H1 (cell line): ENCODE measurements at regions not wholly inside any gene's neighbourhood (a gene's known extent, or its start where the extent isn't known, plus 50 kb on each side); places are given as distances from the start of the nearest gene placed in this dataset.

Experiments used
- CTCF ChIA-PET: fragments of 300-600 bp; sonication (Branson Sonifier 250); formaldehyde crosslinking; loops from one replicate; lab custom pipeline; 2021; ENCODE audit not compliant: partially characterized antibody; lab: Charles Lee
- POLR2A ChIA-PET: fragments of 300-600 bp; sonication (Branson Sonifier 250); formaldehyde crosslinking; loops from one replicate; lab custom pipeline; 2021; ENCODE audit warnings: inconsistent platforms; ENCODE audit not compliant: partially characterized antibody; lab: Charles Lee
- DNase-seq, 2 experiments: peaks; one replicate each; pipeline versions ENCODE4 v3.0.0 to v3.0.0-alpha.2; 2010 to 2022; ENCODE audit warnings: low spot score in 2 of 2, low read depth in 1 of 2, mixed read lengths in 1 of 2
- FAIRE-seq: peaks from 2 replicates; lab custom pipeline; 2011; peaks lifted over from hg19 to GRCh38; lab: Jason Lieb, UNC
- H2AFZ ChIP-seq: 2 replicates; pipeline ENCODE4 v1.8.1; 2012; ENCODE audit warnings: low read length, inconsistent platforms
- H2AK5ac ChIP-seq: 2 replicates; pipeline ENCODE4 v1.6.1; 2013; ENCODE audit warnings: low read depth, low read length
- H2BK120ac ChIP-seq: replicated peaks from 2 replicates; pipeline ENCODE3; 2013; ENCODE audit warnings: low read depth, low read length, inconsistent platforms
- H2BK12ac ChIP-seq: 2 replicates; pipeline ENCODE4 v1.6.1; 2013; ENCODE audit warnings: low read depth, low read length
- H2BK15ac ChIP-seq: 2 replicates; pipeline ENCODE4 v1.6.1; 2013; ENCODE audit warnings: low read length
- H2BK20ac ChIP-seq: 2 replicates; pipeline ENCODE4 v1.6.1; 2013; ENCODE audit warnings: low read length
- H2BK5ac ChIP-seq: 2 replicates; pipeline ENCODE4 v1.6.1; 2013; ENCODE audit warnings: low read depth, low read length
- H3K14ac ChIP-seq: 2 replicates; pipeline ENCODE4 v1.6.1; 2013; ENCODE audit warnings: inconsistent platforms; ENCODE audit not compliant: insufficient read length
- H3K18ac ChIP-seq: 2 replicates; pipeline ENCODE4 v1.6.1; 2013; ENCODE audit warnings: low read length; ENCODE audit errors: extremely low read depth
- H3K23ac ChIP-seq: 2 replicates; pipeline ENCODE4 v1.6.1; 2013; ENCODE audit warnings: inconsistent platforms; ENCODE audit not compliant: insufficient read length
- H3K23me2 ChIP-seq: 2 replicates; pipeline ENCODE4 v1.6.1; 2013; ENCODE audit warnings: low read depth, low read length
- H3K27ac ChIP-seq: 2 replicates; pipeline ENCODE4 v1.6.1; 2011; ENCODE audit warnings: low read depth, low read length, inconsistent platforms
- H3K27me3 ChIP-seq, 4 experiments: replicated peaks in 1 of 4; 1 replicate in 1 of 4; 2 replicates in 3 of 4; pipeline versions ENCODE4 v1.6.1 to v1.8.1; 2011 to 2013; ENCODE audit warnings: low read length in 3 of 4, mild to moderate bottlenecking in 3 of 4, inconsistent platforms in 2 of 4, mixed read lengths in 2 of 4, moderate library complexity in 1 of 4; ENCODE audit not compliant: control insufficient read depth in 3 of 4, insufficient read depth in 3 of 4; ENCODE audit errors: extremely low read depth in 1 of 4
- H3K36me3 ChIP-seq, 4 experiments: 2 replicates each; pipeline versions ENCODE4 v1.6.1 to v1.8.1; 2011 to 2013; ENCODE audit warnings: mild to moderate bottlenecking in 4 of 4, low read length in 3 of 4, moderate library complexity in 2 of 4, control low read depth in 1 of 4, inconsistent platforms in 1 of 4; ENCODE audit not compliant: insufficient read depth in 4 of 4, control insufficient read depth in 2 of 4
- H3K4ac ChIP-seq: replicated peaks from 2 replicates; pipeline ENCODE3; 2013; ENCODE audit warnings: low read length, low read depth, mixed read lengths, inconsistent platforms; ENCODE audit not compliant: insufficient read length
- H3K4me1 ChIP-seq, 4 experiments: replicated peaks in 1 of 4; 1 replicate in 1 of 4; 2 replicates in 3 of 4; pipeline versions ENCODE4 v1.6.1 to v1.8.1; 2011 to 2013; ENCODE audit warnings: low read length in 3 of 4, inconsistent platforms in 2 of 4, mixed read lengths in 1 of 4; ENCODE audit not compliant: insufficient read depth in 4 of 4, control insufficient read depth in 3 of 4
- H3K4me2 ChIP-seq, 2 experiments: 2 replicates each; pipeline versions ENCODE4 v1.6.1 to v1.8.1; 2011 to 2013; ENCODE audit warnings: low read depth in 2 of 2, low read length in 2 of 2, control low read depth in 1 of 2, inconsistent platforms in 1 of 2, mild to moderate bottlenecking in 1 of 2; ENCODE audit not compliant: insufficient read depth in 1 of 2
- H3K4me3 ChIP-seq, 4 experiments: fragments of 200-600, 300-600 bp in 1 of 4; sonication (generic), shearing (Covaris generic), sonication (Bioruptor Twin) in 1 of 4; 2 replicates each; pipeline versions ENCODE4 v1.5.1 to v1.8.1; 2011 to 2016; ENCODE audit warnings: low read length in 4 of 4, low read depth in 3 of 4, control low read depth in 2 of 4, inconsistent platforms in 2 of 4, mild to moderate bottlenecking in 2 of 4, mixed read lengths in 1 of 4, moderate library complexity in 1 of 4; ENCODE audit not compliant: insufficient read depth in 2 of 4; ENCODE audit errors: extremely low read depth in 1 of 4
- H3K56ac ChIP-seq: replicated peaks from 2 replicates; pipeline ENCODE3; 2013; ENCODE audit warnings: low read depth, mild to moderate bottlenecking, mixed read lengths, low read length, inconsistent platforms; ENCODE audit not compliant: insufficient read length
- H3K79me1 ChIP-seq: 2 replicates; pipeline ENCODE4 v1.6.1; 2013; ENCODE audit warnings: low read depth, low read length, control low read depth
- H3K79me2 ChIP-seq, 2 experiments: 2 replicates each; pipeline versions ENCODE4 v1.6.1 to v1.8.1; 2012 to 2013; ENCODE audit warnings: low read length in 2 of 2, mild to moderate bottlenecking in 2 of 2, inconsistent platforms in 1 of 2; ENCODE audit not compliant: insufficient read depth in 2 of 2, control insufficient read depth in 1 of 2
- H3K9ac ChIP-seq, 4 experiments: replicated peaks in 1 of 4; 1 replicate in 1 of 4; 2 replicates in 3 of 4; pipeline versions ENCODE4 v1.6.1 to v1.8.1; 2011 to 2013; ENCODE audit warnings: low read depth in 3 of 4, low read length in 3 of 4, control low read depth in 2 of 4, mild to moderate bottlenecking in 2 of 4, moderate library complexity in 2 of 4, inconsistent platforms in 1 of 4; ENCODE audit errors: extremely low read depth in 1 of 4
- H3K9me3 ChIP-seq, 2 experiments: 2 replicates each; pipeline versions ENCODE4 v1.6.1 to v1.8.1; 2012 to 2013; ENCODE audit warnings: mild to moderate bottlenecking in 2 of 2, moderate library complexity in 2 of 2, control low read depth in 1 of 2, inconsistent platforms in 1 of 2, low read depth in 1 of 2, low read length in 1 of 2, mixed read lengths in 1 of 2; ENCODE audit not compliant: insufficient read depth in 2 of 2
- H4K20me1 ChIP-seq, 2 experiments: replicated peaks in 1 of 2; 2 replicates each; pipeline versions ENCODE3 to v1.8.1; 2011 to 2013; ENCODE audit warnings: inconsistent platforms in 2 of 2, low read length in 2 of 2, mild to moderate bottlenecking in 1 of 2; ENCODE audit not compliant: insufficient read depth in 2 of 2, control insufficient read depth in 1 of 2
- H4K5ac ChIP-seq: 2 replicates; pipeline ENCODE4 v1.6.1; 2013; ENCODE audit warnings: low read length, low read depth, mixed read lengths, inconsistent platforms; ENCODE audit not compliant: insufficient read length
- H4K8ac ChIP-seq: 2 replicates; pipeline ENCODE4 v1.8.0; 2013; ENCODE audit warnings: mild to moderate bottlenecking, moderate library complexity, low read length, inconsistent platforms; ENCODE audit not compliant: insufficient read depth; ENCODE audit errors: extremely low read depth
- H4K91ac ChIP-seq: replicated peaks from 2 replicates; pipeline ENCODE3; 2013; ENCODE audit warnings: low read length, mixed read lengths, inconsistent platforms; ENCODE audit not compliant: insufficient read length
- ATF3 ChIP-seq: IDR thresholded peaks from 2 replicates; pipeline ENCODE4 v1.6.1; 2011; ENCODE audit warnings: low read depth, mild to moderate bottlenecking, low read length; ENCODE audit not compliant: insufficient read depth
- BACH1 ChIP-seq: IDR thresholded peaks from 2 replicates; pipeline ENCODE4 v1.6.1; 2012; ENCODE audit warnings: low read length, improper control_type of control experiment
- CTCF ChIP-seq, 3 experiments: IDR thresholded peaks; 1 replicate in 2 of 3; 2 replicates in 1 of 3; pipeline versions ENCODE4 v1.5.1 to v1.6.1; 2011; ENCODE audit warnings: low read length in 3 of 3, mild to moderate bottlenecking in 3 of 3, inconsistent platforms in 2 of 3, low read depth in 1 of 3, moderate library complexity in 1 of 3; ENCODE audit not compliant: insufficient read depth in 1 of 3; ENCODE audit errors: control extremely low read depth in 1 of 3
- FOSL1 ChIP-seq: IDR thresholded peaks from 2 replicates; pipeline ENCODE4 v1.6.1; 2011; ENCODE audit warnings: mild to moderate bottlenecking, low read depth, low read length, moderate library complexity; ENCODE audit not compliant: insufficient read depth
- POLR2A ChIP-seq, 2 experiments: IDR thresholded peaks; 1 replicate in 1 of 2; 2 replicates in 1 of 2; pipeline ENCODE4 v1.6.1; 2011; ENCODE audit warnings: low read depth in 2 of 2, low read length in 2 of 2, mild to moderate bottlenecking in 2 of 2; ENCODE audit errors: control extremely low read depth in 1 of 2
- RNF2 ChIP-seq: fragments of 200-900, 300-1000 bp; sonication (generic); IDR thresholded peaks from 2 replicates; pipeline ENCODE4 v1.7.1; 2016; ENCODE audit warnings: borderline replicate concordance, low read depth, mild to moderate bottlenecking, antibody characterized with exemption, low read length; ENCODE audit not compliant: poor library complexity, severe bottlenecking; ENCODE audit errors: missing control alignments
- SP1 ChIP-seq: IDR thresholded peaks from 2 replicates; pipeline ENCODE4 v1.6.1; 2011; ENCODE audit warnings: low read depth, low read length
- USF2 ChIP-seq: IDR thresholded peaks from 2 replicates; pipeline ENCODE4 v1.6.1; 2011; ENCODE audit warnings: low read length, improper control_type of control experiment
- WGBS, 2 experiments: shearing (Covaris generic) in 1 of 2; methylation state at CpG; one replicate each; pipeline versions ENCODE4 v1.1.6 to v1.1.7; 2013 to 2015; ENCODE audit warnings: low lambda C conversion rate in 2 of 2, mixed read lengths in 2 of 2, inconsistent platforms in 1 of 2, low coverage in 1 of 2, missing lambda C conversion rate in 1 of 2; ENCODE audit not compliant: insufficient replicate concordance in 2 of 2, insufficient coverage in 1 of 2, insufficient read length in 1 of 2; ENCODE audit errors: extremely low coverage in 1 of 2, missing lambda C conversion rate in 1 of 2; 5-methylcytosine and 5-hydroxymethylcytosine counted together

- no peak overlapping the region for H3K4me3 ChIP-seq
- no peaks in the 10 kb centered on the region; a peak in 1 of 7 replicates for H3K27me3 ChIP-seq
- H4K8ac ChIP-seq: no peak overlapping the region
- 91% methylated on average over 3 of the region's 3 CpGs; no CpG with 5 or more reads in 1 of the 2 experiments for WGBS, 2 experiments
- H4K91ac ChIP-seq: no peak overlapping the region
- POLR2A ChIA-PET: no interaction called here
- H3K4me2 ChIP-seq: no peak overlapping the region
- H4K5ac ChIP-seq: no peak overlapping the region
- no peak for TF ChIP-seq BACH1
- no peak for TF ChIP-seq FOSL1
- no peak for TF ChIP-seq USF2
- TF ChIP-seq ATF3: no peak
- no peak for TF ChIP-seq POLR2A (IDR thresholded peaks at IDR 0.05; ENCODE audit: control extremely low read depth in 1 of 2, low read depth in 2 of 2, low read length in 2 of 2)
- TF ChIP-seq CTCF (IDR thresholded peaks at IDR 0.05; ENCODE audit: control extremely low read depth in 1 of 3, insufficient read depth in 1 of 3, low read depth in 1 of 3, low read length in 3 of 3): no peak
- no peak for TF ChIP-seq SP1
- no peak for TF ChIP-seq RNF2
- TF ChIP-seq, all 59 proteins: peak for 0
- Histone ChIP-seq H2BK5ac (no peak overlapping the region), H3K9ac (no peak overlapping the region), H3K18ac (no peak overlapping the region), H3K36me3 (no peaks in the 10 kb centered on the region), H2AK5ac (no peak overlapping the region), H3K23me2 (no peaks in the 10 kb centered on the region), H2BK120ac (no peak overlapping the region), H3K79me2 (no peaks in the 10 kb centered on the region), H2BK15ac (no peak overlapping the region), H3K79me1 (no peaks in the 10 kb centered on the region), H3K27ac (no peak overlapping the region), H2BK20ac (no peak overlapping the region), H3K23ac (no peak overlapping the region), H3K9me3 (peaks cover 0 to 16% of the 10 kb centered on the region in 2 experiments; a peak in 3 of 4 replicates), H3K4ac (no peak overlapping the region), H2BK12ac (no peak overlapping the region), H3K56ac (no peak overlapping the region), H3K14ac (no peak overlapping the region), H4K20me1 (no peaks in the 10 kb centered on the region), H3K4me1 (no peaks in the 10 kb centered on the region), H2AFZ (no peak overlapping the region)
- no peak for FAIRE-seq
- CTCF ChIA-PET: interaction anchor here (1.2 to 1.3 kb wide), 2 partner anchors 11 to 46 kb away, joined by 3 read pairs; no protein-coding TSS in a partner anchor
- no peak for DNase-seq
Measured at GRCh38 chr1:50289495-50289894, 133.7 kb downstream of the DMRTA2 start.
